ENCODE measurements at regions not wholly inside any gene's neighbourhood (a gene's known extent, or its start where the extent isn't known, plus 50 kb on each side); places are given as distances from the start of the nearest gene placed in this dataset.

DNA sequence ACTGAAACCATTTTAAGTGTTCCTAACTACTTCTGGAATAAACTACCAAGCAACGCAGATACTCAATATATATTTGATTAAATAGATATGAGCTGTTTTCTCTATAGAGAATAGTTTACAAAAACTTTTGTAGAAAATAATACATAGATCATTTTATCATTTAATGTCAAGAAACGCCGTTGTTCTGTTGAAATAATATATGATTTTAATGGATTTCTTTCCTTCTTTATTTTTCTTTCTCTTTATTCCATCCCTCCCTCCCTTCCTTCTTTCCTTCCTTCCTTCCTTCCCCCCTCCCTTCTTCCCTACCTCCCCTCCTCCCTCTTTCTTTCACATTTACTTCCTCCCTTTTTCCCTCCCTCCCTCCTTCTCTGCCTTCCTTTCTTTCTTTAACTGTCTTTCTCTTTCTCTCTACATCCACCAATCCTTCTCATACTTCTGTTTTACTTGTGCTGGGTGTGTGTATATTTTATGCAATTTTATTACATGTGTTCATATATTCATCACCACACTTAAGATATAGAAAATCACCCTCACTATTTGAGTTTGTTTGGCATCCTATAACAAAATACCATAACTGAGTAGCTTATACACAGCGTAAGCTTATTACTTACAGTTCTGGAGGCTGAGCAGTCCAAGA, 230.9 kb upstream of the BRINP3 start:
- TF ChIP-seq CTCF (IDR thresholded peaks at IDR 0.05) (no peak), EZH2 (IDR thresholded peaks at IDR 0.05) (no peak), EZH2phosphoT487 (IDR thresholded peaks at IDR 0.05) (no peak)
